NCI-H1417 treated with DMSO at 0.1 percent for 48 hours (cell line): ENCODE measurements at regions not wholly inside any gene's neighbourhood (a gene's known extent, or its start where the extent isn't known, plus 50 kb on each side); places are given as distances from the start of the nearest gene placed in this dataset.
A peak's percentile ranks its signal among the peaks of the same experiment; 100 is the strongest.

Experiments used
- DNase-seq: peaks from one replicate; lab custom pipeline; 2025; lab: John Stamatoyannopoulos, UW

DNA sequence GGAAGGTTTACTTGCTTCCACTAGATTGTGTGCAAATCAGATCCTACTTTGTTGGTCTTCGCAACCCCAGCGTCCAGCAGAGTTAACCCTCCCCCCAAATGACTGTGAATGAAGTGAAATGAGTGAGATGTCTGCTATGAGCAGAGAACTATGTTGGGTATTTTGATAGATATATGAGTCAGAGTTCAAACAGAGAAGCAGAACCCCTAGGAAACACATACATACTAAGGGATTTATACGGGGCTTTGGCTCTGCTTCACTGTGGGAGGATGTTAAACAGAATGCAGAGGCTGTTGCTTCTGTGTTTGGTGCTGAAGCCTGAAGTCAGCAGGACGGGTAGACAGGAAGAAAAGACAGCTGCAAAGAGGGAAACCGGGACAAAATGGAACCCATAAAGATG lies 197.0 kb downstream of the MZT1 start:
- no peak for DNase-seq

DNA sequence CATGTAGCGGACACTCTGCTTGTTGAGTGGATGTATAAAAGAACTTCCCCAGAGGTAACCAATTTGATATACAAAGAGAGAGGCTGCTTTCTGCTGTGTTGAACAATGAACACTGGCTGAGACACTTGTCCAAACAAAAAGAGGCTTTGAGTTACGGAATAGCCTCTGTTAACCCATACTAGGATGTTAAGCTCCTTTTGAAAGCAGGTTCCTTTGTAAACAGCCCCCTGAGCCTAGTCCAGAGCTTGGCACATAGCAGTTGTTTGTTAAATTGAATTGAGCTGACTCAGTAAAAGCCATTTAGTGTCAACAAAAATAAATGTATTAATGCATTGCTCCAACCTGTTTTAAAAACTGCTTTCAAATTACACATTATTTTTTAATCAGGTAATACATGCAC lies 200.1 kb downstream of the MZT1 start:
- DNase-seq = no peak

DNA sequence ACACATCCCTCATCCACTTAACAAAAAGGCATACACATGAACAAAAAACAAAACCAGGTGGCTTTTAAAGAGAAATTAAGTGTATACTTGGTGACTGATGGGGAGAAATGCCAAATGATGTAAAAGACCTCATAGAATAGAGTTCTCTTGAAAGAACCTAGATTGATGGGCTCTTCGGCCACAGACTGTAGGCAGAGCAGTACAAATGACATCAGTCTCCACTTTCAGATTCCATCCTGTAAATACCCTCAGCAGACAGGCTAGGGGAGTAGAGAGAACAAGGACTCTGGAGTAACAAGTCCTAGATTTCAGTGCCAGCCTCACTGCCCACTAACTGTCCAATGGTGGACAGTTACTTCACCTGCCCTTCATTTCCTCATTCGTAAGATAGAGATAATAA lies 203.8 kb downstream of the MZT1 start:
- no peak for DNase-seq

DNA sequence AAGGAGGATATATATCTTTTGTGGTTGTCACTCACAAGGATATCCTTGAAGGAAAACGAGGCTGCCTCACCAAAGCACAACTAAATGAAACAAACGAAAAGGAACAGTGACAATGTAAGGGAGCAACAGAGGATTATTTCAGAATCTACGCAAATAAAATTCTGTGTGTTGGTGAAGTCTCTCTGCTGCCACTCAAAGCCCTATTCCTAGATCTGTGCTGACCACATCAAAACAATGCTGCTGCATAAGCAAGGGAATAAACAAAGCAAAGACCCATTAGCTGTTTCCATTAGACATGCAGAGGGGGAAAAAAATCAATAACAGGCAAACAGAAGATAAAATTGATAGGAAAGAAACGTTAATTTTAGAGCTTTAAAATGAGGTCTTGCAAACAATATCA lies 204.4 kb downstream of the MZT1 start:
- no peak for DNase-seq

DNA sequence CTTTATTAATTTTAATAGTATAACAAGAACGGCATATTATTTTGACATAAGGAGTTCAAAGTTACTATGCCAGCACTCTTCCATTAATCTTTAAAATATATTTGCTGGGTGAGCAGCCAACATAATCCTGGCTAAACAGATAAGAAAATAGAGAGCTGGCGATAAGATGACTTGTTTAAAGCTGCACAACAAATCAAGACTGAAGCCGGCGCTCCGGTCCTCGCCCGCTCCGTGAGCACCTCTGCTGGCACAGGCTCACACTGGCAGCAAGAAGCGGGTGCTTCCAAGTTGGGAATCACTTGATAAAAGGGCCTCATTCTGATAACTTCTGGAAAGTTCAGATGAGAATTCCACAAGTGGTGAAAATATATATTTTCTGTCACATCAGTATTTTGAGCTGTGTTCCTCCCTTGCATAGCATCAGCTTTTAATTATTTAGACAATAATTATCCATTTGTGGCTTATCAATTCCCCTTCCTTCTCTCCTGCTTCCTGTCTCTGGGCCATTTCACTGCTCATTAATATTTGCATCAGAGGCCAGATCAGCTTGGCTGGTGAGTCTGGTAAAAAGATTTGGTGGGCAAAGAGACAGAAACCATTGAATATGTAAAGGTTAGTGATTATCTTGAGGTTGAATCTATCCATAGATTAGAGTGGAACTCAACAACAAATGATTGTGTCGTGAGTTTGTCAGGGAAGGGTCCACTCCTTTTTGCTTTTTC lies 205.3 kb downstream of the MZT1 start:
- no peak for DNase-seq

DNA sequence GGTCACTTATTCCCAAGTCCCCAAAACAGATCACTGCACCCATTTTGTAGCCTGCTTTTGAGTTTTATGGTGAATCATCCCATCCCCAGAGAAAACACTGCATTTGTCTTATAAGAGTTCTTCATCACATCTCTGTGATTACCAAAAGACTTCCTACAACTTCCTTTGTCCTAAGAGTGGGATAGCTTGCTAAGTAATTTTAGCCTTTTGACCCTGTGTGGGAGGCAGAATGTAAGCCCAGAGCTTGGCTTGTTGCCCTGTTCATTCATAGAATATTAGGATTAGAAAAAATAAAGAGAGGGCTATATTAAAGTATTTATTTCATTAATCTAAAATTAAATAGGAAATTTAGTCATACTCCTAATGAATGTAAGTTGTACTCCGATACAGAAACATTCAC lies 213.3 kb downstream of the MZT1 start:
- no peak for DNase-seq

DNA sequence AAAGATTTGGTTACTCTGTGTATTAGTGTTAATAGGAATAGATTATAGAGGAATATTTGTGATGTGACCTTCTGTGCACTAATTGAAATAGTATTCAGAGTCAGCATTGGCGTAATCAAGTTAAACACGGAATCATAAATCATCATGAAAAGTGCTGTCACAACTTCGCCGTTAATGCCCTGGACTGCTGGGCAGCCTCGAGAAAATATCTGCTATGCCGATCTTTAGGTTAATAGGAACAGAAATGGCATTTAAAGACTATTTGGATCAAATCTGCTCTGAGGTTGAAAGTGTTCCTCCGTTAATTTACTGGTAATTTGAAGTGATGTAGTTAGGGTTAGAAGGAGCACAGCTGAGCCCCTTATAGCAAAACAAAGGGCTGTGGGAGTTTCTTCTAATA lies 219.0 kb downstream of the MZT1 start:
- DNase-seq = peak; percentile 83

DNA sequence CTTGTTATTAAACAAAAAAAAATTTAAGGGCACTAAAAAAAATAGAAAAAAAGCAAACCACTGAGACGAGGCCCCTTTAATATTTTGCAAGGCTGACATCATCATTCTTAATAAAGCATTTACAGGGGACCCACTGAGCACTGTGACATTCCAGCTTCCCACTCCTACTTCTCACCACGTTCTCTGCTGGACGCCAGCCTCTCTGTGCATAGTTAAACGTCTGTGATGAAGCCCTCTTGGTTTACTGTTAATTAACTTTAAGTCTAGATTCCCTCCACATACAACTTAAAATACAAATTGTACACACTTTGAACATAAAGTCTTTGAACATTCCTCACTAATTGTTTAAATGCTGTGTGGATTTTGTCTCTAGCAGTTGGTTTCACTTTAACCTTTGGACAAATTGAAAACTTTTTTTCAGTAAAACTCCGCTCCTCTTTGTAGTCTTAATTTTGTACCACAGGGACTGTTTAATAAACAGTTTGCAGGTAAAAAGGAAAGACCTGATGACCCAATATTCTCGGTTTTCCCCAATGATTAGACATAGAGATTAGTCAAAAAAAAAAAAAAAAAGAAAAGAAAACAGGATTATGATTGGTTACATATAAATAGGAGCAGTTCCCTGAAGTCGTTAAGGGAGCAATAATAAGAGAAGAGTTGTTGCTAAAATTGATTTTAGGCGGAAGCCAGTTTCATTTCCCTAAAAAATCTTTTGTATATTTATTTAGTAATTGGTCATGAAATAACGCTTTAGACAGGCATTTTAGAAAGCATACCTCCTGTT lies 219.8 kb downstream of the MZT1 start:
- DNase-seq = no peak

DNA sequence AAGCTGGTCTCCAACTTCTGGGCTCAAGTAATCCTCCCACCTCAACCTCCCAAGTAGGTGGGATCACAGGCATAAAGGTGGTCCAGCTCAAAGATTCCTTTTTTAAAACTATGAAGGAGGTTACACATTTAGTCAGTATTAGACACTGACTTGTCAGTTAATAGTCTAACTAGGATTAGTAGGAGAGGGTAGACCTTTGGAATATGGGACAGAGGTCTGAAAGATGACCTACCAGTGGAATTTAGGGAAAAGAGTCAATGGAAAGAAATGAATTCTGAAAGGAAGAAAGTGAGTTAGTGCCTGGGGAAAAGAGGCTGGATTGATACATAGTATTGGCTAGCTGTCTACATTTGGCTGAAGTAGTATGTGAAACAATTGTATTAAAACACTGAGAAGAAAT lies 220.7 kb downstream of the MZT1 start:
- DNase-seq = no peak

DNA sequence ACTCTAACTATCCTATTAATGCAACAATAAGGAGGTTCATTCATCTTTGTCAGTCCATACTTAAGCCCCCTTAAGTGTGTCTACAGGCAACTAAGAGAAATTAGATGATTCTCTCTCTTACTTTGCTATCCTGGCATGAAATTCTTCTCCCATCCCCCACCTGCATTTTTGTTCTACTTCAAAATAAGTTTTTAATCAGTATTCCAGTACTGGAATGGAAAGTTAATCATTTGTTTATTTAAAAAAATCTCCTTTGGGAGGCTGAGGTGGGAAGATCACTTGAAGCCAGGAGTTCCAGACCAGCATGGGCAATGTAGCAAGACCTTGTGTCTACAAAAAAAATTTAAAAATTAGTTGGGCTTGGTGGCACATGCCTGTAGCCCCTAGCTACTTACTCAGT lies 222.1 kb downstream of the MZT1 start:
- DNase-seq = no peak

DNA sequence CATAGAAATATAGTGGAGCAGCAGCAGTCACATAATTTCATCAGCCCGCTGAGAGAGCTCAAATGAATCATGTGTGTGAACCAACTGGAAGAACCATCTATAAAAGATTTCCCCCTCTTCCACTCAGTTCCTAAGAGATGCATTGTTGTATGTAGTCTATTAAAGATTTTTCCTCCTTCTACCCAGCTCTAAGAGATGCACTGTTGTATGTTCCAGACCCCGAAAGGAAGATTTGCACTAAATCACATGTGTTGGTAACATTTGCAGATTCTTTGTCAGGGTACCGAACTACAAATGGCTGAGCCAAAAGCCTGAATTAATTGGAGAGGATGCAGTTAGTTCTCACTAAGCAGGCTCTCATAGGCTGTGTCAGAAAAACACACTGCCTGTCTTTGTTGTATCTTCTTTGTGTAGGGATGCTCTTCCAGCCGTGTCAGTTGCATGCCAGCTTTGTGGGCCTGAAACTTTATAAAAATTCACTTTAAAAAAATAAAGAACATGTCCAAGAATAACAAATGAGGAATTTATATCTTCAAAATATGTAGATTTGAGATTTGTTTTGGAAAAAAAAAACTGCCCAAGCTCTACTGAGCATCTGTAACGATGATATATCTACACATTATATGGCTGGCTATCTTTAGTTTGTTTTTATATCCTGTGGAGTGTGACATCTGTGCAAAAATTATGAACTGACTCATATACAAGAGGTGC lies 223.1 kb downstream of the MZT1 start:
- no peak for DNase-seq

DNA sequence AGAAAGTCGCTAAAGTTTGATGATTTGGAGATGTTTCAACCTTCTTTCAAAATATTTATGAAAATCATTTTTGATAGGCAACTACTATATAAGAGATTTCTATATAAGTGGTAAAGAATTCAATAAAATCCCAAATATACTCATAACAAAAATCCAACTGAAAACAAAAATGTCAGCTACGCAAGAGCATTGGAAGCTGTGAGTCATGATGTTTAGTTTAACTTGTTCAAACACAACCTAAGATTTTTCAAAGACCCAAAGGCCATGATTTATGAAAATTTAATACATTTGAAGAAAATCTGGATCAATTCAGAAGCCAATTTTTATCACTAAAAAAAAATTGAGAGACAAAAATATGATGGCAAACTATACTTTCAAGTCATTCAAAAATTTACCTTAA lies 226.6 kb downstream of the MZT1 start:
- DNase-seq = no peak

DNA sequence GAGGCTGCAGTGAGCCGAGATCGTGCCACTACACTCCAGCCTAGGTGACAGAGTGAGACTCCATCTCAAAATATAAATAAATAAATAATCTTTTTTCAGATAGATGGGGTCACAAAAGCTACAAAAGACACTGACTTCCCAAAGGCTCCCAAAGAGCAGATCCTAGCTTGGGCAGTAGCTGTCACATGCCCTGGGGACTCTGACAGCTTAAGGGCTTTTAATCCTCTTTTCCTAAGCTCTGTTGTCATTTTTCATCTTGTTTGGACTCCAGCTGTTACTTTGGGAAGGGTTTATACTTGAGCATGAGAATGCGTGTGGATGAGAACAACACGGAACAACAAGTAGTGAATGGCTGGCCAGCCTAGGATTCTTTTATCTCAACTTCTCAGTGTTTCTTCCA lies 231.7 kb downstream of the MZT1 start:
- DNase-seq = no peak

DNA sequence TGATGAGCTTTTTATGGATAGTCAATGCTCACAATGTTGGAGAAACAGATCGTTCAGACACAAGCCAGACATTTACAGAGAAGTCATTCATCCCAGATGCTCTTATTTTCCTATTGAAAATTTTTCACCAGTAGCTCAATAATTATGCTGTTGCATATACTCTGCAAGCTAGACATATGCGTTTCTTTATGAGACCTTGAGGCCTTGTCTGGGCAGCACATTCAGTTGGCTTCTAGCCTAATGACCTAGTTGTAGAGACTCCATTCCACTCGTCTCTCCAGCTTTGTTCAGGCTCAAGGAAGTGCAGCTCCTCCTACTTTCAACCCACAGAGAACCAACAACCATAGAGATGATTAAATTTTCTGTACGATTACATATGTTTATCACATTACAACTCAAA lies 237.7 kb downstream of the MZT1 start:
- no peak for DNase-seq

DNA sequence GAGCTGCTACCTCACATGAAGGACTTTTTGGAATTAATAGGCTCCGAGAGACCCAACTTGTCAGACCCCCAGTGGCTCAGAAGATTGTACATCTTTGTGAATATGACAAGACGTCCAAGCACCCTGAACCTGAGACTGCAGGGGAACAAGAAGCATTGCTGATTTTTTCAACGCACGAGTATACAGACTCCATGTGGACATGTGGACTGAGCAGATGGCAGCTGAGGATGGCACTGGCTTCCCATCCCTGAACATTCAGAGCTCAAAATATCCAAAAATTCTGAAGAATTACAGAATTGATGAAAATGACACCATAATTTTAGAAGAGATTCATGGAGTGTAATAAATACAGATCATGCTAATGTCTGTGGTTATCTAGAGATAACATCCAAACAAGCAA lies 254.1 kb downstream of the MZT1 start:
- no peak for DNase-seq

DNA sequence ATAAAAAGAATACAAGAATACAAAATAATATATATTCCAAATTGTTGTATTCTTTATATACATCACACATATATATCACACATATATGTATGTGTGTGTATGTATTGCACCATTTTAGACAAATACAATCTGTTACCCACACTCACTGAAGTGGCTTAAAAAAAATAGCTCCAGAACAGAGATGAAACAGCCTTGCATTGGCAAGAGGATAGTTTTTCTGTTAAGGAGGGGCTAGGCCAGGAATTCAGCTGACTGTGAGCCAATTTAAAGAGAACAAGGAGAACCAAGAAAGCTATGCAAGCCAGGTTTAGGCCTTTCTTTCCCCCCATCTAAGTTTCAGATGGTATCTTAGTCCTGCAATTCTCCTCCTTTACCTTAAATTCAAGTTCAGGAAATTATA lies 257.5 kb downstream of the MZT1 start:
- no peak for DNase-seq

DNA sequence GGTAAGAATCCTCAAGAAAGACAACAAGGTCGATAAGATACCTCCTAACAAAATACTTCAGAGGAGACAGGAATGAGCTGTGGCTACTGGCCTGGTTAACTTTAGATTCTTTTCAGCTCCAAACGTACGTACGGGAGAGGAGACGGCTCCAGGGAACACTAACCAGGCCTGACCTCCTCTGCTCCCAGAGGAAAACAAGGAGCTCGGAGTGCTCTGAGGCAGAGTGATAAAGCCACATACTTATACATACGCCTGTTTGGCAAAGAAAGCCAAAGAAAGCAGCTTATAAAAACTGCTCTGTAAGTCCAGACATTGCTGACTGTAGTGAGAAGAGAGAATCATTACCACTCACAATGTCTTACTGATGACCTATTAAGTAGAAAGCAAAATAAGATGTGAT lies 263.9 kb downstream of the MZT1 start:
- no peak for DNase-seq

DNA sequence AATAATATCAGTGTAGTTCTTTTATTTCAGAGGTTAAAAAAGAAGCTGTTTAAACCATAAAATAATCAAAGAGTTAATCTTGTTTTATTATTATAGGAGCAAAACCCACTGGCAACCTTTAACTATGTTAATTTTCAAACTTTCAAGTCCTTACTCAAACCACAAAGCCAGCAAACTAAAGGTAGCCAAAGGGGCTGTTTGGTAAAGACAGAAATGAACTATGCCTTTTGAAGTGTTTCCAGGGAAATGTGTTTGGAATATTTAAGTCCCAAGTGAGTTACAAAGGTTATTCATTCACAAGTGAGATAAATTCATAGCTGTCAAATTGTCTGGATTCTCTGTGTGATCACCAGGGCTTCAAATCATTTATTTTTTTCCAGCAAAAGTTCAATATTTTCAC lies 264.7 kb downstream of the MZT1 start:
- no peak for DNase-seq

DNA sequence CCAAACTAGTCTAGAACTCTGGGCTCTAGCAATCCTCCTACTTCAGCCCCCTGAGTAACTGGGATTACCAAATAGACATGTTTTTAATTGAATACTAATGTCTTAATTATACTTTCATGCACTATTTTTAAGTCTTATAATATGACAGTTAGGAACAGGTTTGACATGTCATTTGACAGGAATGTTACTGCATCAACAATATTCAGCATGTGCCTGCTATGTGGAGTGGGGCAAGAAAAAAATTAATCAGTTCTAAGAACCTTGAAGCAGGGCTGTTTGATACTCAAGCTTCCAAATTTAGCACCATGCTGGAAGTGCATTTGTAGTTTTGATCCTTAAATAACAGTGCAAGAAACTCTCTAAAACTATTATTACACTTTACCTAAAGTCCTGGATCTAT lies 265.3 kb downstream of the MZT1 start:
- DNase-seq = no peak

DNA sequence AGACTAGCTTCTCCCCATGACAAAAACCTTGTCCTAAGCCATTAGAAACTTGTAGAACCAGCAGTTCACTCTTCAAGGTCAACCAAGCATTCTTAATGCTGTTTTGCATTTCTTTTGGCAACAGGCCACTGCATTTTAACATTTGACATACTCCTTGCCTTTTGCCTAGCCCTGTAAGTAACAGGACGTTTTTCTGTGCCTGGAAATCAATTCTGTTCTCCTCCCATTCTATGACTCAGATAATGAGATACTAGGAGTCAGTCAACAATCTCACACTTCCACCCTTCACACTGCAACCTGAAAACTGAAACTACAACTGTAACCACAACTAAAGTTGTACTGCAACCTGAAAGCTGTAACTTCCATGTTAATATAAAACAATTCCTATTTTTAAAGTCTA lies 268.7 kb downstream of the MZT1 start:
- no peak for DNase-seq

DNA sequence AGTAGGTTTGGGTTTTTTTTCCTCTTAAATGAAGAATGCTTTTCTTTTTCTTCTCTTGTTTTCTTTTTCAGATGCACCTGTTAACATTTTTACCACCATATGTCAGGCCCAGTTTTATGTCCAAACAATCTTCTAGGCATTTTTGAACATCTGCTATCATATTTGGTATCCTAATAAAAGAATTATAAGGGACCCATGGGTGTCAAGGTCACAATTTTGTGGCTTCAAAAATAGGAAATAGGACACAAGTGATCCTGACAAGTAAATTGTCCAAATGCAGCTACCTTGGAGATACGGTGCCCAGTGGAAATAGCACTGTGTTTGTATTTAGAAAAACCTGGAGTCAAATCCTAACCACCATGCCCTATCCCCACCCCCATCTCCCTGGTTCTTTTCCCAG lies 270.3 kb downstream of the MZT1 start:
- DNase-seq = no peak

DNA sequence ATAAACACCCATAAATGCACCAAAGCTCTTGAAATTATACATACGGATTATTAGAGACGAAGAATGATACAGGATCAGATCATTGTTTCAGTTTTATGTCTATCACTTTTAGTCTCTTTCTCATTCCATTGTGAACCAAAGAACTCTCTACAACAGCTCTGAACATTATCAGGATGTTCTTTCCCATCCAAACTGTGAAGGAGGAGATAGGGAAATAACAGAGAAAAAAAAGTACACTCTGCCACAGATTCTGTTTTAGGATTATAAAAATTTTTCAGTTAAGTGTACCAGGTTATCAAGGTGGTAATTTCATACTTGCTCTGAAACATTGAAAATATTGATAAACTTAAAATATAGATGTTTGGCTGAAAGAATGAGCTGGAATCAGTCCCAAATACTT lies 270.9 kb downstream of the MZT1 start:
- no peak for DNase-seq

DNA sequence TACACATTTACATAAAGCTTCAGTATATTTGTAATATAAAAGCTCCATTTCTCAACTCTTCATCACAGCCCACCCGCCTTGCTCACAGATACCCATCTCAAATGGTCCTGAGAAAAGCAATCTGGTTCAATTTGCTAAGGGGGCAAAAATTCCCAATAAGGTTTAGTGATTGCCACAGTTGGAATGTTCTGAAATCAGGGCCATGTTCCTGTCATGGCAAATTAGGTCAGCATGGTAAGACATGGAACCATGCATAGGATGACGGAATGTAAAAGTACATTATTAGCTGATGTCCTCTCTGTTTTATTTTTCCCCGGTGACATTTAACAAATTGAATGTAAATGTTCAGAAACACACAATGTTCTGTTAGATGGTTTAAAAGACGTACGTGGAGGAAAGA lies 274.3 kb downstream of the MZT1 start:
- DNase-seq = no peak
